GM13976 (cell line): ENCODE measurements at regions not wholly inside any gene's neighbourhood (a gene's known extent, or its start where the extent isn't known, plus 50 kb on each side); places are given as distances from the start of the nearest gene placed in this dataset.

ENCODE experiments used
- DNase-seq: peaks from one replicate; pipeline ENCODE4 v3.0.0; 2012; ENCODE audit warnings: low spot score
- CTCF ChIP-seq: IDR thresholded peaks from 2 replicates; pipeline ENCODE4 v1.5.1; 2012; ENCODE audit warnings: borderline replicate concordance, mild to moderate bottlenecking; ENCODE audit not compliant: insufficient read depth; ENCODE audit errors: extremely low read depth, missing control alignments, control extremely low read depth
- in situ Hi-C: fragments of 300-500 bp; cut with MboI; formaldehyde crosslinking; loops from one replicate; pipeline ENCODE4 v1.12.0; 2022; ENCODE audit warnings: low sequenced_read_pairs, mixed read lengths, inconsistent platforms; ENCODE audit not compliant: unreplicated experiment

- in situ Hi-C loops, result no loop called here
- DNase-seq, result no peak
- no peak for TF ChIP-seq CTCF
These were observed 512.3 kb upstream of the EPHA5 start for GRCh38 chr4:66182636-66183035.

DNA sequence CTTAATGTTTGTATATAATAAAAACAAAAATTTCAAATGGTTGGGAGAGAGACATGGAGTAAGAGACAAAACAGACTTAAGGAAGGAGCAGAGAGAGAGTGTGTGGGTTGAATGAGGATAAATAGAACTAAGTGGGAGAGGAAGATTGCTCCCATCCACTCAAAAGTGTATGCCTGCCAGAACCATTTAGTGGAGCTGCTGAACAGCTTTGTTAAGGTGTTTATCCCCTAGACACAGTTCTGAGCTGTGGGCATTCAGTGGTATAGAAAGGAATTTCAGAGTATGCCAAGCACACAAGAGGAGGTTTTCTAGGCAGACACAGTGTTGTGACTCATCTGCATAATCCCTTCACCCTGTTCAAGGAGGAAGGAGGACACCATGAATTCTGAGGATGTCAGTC lies 508.6 kb upstream of the EPHA5 start:
- DNase-seq, result no peak
- no peak for TF ChIP-seq CTCF
- in situ Hi-C loops, result no loop called here

DNA sequence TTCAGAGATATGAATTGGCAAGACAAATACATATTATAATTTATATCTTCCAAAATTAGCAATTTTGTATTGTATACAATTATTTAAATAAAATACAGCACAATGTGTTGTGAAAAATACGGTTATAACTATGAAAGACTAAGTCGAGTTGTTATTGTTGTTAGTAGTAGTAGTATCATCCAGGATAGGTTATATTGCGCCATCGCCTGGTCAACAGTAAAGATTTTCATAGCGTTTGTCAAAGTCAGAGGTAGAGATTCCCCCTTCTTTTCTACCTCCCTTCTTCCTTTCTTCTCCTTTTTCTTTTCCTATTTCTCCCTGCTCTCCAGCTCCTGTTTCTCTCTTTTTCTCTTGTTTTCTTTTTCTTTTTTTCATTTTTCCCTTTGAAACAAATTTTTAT lies 499.1 kb upstream of the EPHA5 start:
- no peak for DNase-seq
- no peak for TF ChIP-seq CTCF
- in situ Hi-C loops, result no loop called here

- no peak for DNase-seq
- in situ Hi-C loops, result no loop called here
- no peak for TF ChIP-seq CTCF
These were observed 494.6 kb upstream of the EPHA5 start for GRCh38 chr4:66164869-66165268.

DNA sequence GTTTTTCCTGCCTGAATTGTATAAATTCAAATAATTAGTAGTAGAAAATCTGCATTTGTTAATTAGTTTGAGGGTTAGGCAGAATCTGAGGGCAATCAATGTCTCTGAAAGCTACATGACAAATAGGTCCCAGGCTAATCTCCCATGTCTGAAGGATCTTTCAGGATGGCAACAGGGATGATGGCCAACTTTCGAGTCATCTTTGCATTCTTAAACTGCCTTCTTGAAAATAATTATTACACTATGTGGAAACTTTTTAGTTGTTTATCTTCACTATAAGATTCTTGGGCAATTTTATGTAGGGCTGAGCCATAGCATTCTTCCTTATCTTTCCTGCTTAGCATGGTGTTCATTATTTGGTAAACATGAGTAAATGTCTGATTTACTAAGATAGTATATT lies 490.3 kb upstream of the EPHA5 start:
- DNase-seq, result no peak
- no peak for TF ChIP-seq CTCF
- in situ Hi-C loops, result no loop called here

- no peak for TF ChIP-seq CTCF
- in situ Hi-C loops, result no loop called here
- no peak for DNase-seq
These were observed 487.3 kb upstream of the EPHA5 start for GRCh38 chr4:66157594-66157993.

DNA sequence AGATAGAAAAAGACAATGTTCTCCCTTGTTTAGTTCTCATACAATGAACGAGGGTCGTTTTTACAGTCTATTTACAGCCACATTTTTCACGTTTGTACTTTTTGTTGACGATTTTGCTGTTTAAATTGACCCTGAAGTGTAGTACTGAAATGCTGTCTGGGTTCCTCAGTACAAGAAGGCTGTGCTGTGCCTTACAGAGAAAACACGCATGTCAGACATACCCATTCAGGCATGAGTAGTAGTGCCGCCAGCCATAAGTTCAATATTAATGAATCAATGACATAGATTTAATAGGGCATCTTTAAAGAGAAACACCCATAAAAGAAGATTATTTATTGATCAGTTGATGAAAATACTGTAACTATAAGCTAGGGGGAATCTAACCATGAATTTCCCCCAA lies 459.8 kb upstream of the EPHA5 start:
- no peak for DNase-seq
- no peak for TF ChIP-seq CTCF
- in situ Hi-C loops, result no loop called here
